UCSD-AML1 (cell line): ENCODE measurements at regions not wholly inside any gene's neighbourhood (a gene's known extent, or its start where the extent isn't known, plus 50 kb on each side); places are given as distances from the start of the nearest gene placed in this dataset.

Experiments
- DNase-seq: peaks from one replicate; lab custom pipeline; 2025; ENCODE audit not compliant: unreplicated experiment; lab: John Stamatoyannopoulos, UW

- no peak for DNase-seq
Measured at GRCh38 chr20:19073584-19074218, 138.7 kb upstream of the SLC24A3 start.

- DNase-seq = no peak
Measured at GRCh38 chr20:19074356-19074755, 138.1 kb upstream of the SLC24A3 start.

GRCh38 chr20:19074828-19075516, 137.5 kb upstream of the SLC24A3 start:
- peak; percentile 90 for DNase-seq

GRCh38 chr20:19077370-19078220, 134.8 kb upstream of the SLC24A3 start:
- no peak for DNase-seq

GRCh38 chr20:19078448-19079373, 133.7 kb upstream of the SLC24A3 start:
- DNase-seq = no peak

GRCh38 chr20:19079536-19080299, 132.7 kb upstream of the SLC24A3 start:
- DNase-seq = no peak

- DNase-seq = no peak
Measured at GRCh38 chr20:19081937-19082336, 130.5 kb upstream of the SLC24A3 start.

- DNase-seq = no peak
Measured at GRCh38 chr20:19083136-19083621, 129.3 kb upstream of the SLC24A3 start.

GRCh38 chr20:19090332-19090731, 122.1 kb upstream of the SLC24A3 start:
- no peak for DNase-seq

- DNase-seq = no peak
Measured at GRCh38 chr20:19094959-19095541, 117.4 kb upstream of the SLC24A3 start.

GRCh38 chr20:19095762-19096161, 116.7 kb upstream of the SLC24A3 start:
- DNase-seq = no peak

- no peak for DNase-seq
Measured at GRCh38 chr20:19096843-19097242, 115.6 kb upstream of the SLC24A3 start.

- DNase-seq = no peak
Measured at GRCh38 chr20:19098117-19098516, 114.3 kb upstream of the SLC24A3 start.

- no peak for DNase-seq
Measured at GRCh38 chr20:19098806-19099578, 113.5 kb upstream of the SLC24A3 start.

- DNase-seq = no peak
Measured at GRCh38 chr20:19099596-19100545, 112.6 kb upstream of the SLC24A3 start.

- no peak for DNase-seq
Measured at GRCh38 chr20:19100975-19101374, 111.5 kb upstream of the SLC24A3 start.

- no peak for DNase-seq
Measured at GRCh38 chr20:19104186-19104585, 108.3 kb upstream of the SLC24A3 start.

- DNase-seq = no peak
Measured at GRCh38 chr20:19108155-19108554, 104.3 kb upstream of the SLC24A3 start.
